ENCODE measurements at regions not wholly inside any gene's neighbourhood (a gene's known extent, or its start where the extent isn't known, plus 50 kb on each side); places are given as distances from the start of the nearest gene placed in this dataset.

GRCh38 chr4:66655505-66655904 is 889.8 kb downstream of the CENPC start:
- intact Hi-C loops (cut with DNase I; ENCODE audit: low total_unique reads): no loop called here
- no peaks in the 10 kb centered on the region for H3K4me1 ChIP-seq

GRCh38 chr4:66653937-66654336 is 891.4 kb downstream of the CENPC start:
- intact Hi-C loops (cut with DNase I; ENCODE audit: low total_unique reads): no loop called here
- no peak for TF ChIP-seq CTCF (IDR thresholded peaks at IDR 0.05)
- TF ChIP-seq POLR2A (IDR thresholded peaks at IDR 0.05): no peak

More at GRCh38 chr4:66655505-66655904, 889.8 kb downstream of the CENPC start:
- H3K27me3 ChIP-seq: no peaks in the 10 kb centered on the region
- no peak for DNase-seq
- TF ChIP-seq CTCF (IDR thresholded peaks at IDR 0.05): no peak
- TF ChIP-seq POLR2A (IDR thresholded peaks at IDR 0.05): no peak
- H3K4me3 ChIP-seq: no peak overlapping the region
- no peaks in the 10 kb centered on the region for H3K36me3 ChIP-seq
- no peak overlapping the region for H3K27ac ChIP-seq
- H3K9me3 ChIP-seq: no peaks in the 10 kb centered on the region

GRCh38 chr4:66649236-66649635 is 896.1 kb downstream of the CENPC start:
- TF ChIP-seq POLR2A (IDR thresholded peaks at IDR 0.05) (no peak), CTCF (IDR thresholded peaks at IDR 0.05) (no peak)
- no peaks in the 10 kb centered on the region for H3K27me3 ChIP-seq
- intact Hi-C loops (cut with DNase I; ENCODE audit: low total_unique reads): no loop called here
- DNase-seq: no peak
- H3K27ac ChIP-seq: no peak overlapping the region
- no peaks in the 10 kb centered on the region for H3K9me3 ChIP-seq
- no peaks in the 10 kb centered on the region for H3K4me1 ChIP-seq
- H3K4me3 ChIP-seq: no peak overlapping the region
- no peaks in the 10 kb centered on the region for H3K36me3 ChIP-seq

More at GRCh38 chr4:66653937-66654336, 891.4 kb downstream of the CENPC start:
- H3K4me3 ChIP-seq: no peak overlapping the region
- no peaks in the 10 kb centered on the region for H3K9me3 ChIP-seq
- no peak for DNase-seq
- no peaks in the 10 kb centered on the region for H3K36me3 ChIP-seq
- no peaks in the 10 kb centered on the region for H3K27me3 ChIP-seq
- H3K4me1 ChIP-seq: no peaks in the 10 kb centered on the region
- H3K27ac ChIP-seq: no peak overlapping the region

- Histone ChIP-seq H3K27ac (no peak overlapping the region), H3K36me3 (no peaks in the 10 kb centered on the region), H3K4me1 (no peaks in the 10 kb centered on the region), H3K27me3 (no peaks in the 10 kb centered on the region), H3K4me3 (no peak overlapping the region), H3K9me3 (no peaks in the 10 kb centered on the region)
- no peak for TF ChIP-seq POLR2A (IDR thresholded peaks at IDR 0.05)
- no peak for TF ChIP-seq CTCF (IDR thresholded peaks at IDR 0.05)
- intact Hi-C loops (cut with DNase I; ENCODE audit: low total_unique reads): no loop called here
- no peak for DNase-seq
Observed at GRCh38 chr4:66647926-66648325, 897.4 kb downstream of the CENPC start.

- DNase-seq: no peak
- no peaks in the 10 kb centered on the region for H3K4me1 ChIP-seq
- no peak overlapping the region for H3K27ac ChIP-seq
- no peaks in the 10 kb centered on the region for H3K9me3 ChIP-seq
- no peak overlapping the region for H3K4me3 ChIP-seq
- no peaks in the 10 kb centered on the region for H3K27me3 ChIP-seq
- TF ChIP-seq POLR2A (IDR thresholded peaks at IDR 0.05) (no peak), CTCF (IDR thresholded peaks at IDR 0.05) (no peak)
- H3K36me3 ChIP-seq: no peaks in the 10 kb centered on the region
- intact Hi-C loops (cut with DNase I; ENCODE audit: low total_unique reads): no loop called here
Observed at GRCh38 chr4:66647476-66647875, 897.8 kb downstream of the CENPC start.

Data from uterus (tissue), 3 donors.